Spleen (tissue), 11 donors: ENCODE measurements at regions not wholly inside any gene's neighbourhood (a gene's known extent, or its start where the extent isn't known, plus 50 kb on each side); places are given as distances from the start of the nearest gene placed in this dataset.

ENCODE experiments used
- DNase-seq: peaks from one replicate; pipeline ENCODE4 v3.0.0-alpha.2; 2020
- H3K27ac ChIP-seq, 8 donors: fragments of 200-600 bp; sonication (generic) in 7 of 8; 1 replicate in 4 of 8; 2 replicates in 4 of 8; pipeline versions ENCODE4 v1.5.0 to v1.8.0; 2016 to 2021; ENCODE audit warnings: inconsistent platforms in 4 of 8, mild to moderate bottlenecking in 4 of 8, moderate library complexity in 1 of 8
- H3K27me3 ChIP-seq, 7 donors: fragments of 200-600 bp; sonication (generic) in 6 of 7; replicated peaks in 1 of 7; 1 replicate in 4 of 7; 2 replicates in 3 of 7; pipeline versions ENCODE4 v1.5.0 to v1.8.0; 2016 to 2021; ENCODE audit warnings: inconsistent platforms in 3 of 7, mild to moderate bottlenecking in 1 of 7
- H3K36me3 ChIP-seq, 6 donors: fragments of 200-600 bp; sonication (generic) in 5 of 6; 1 replicate in 4 of 6; 2 replicates in 2 of 6; pipeline versions ENCODE4 v1.5.0 to v1.8.0; 2016 to 2021; ENCODE audit warnings: inconsistent platforms in 2 of 6
- H3K4me1 ChIP-seq, 6 donors: fragments of 200-600 bp; sonication (generic) in 5 of 6; 1 replicate in 3 of 6; 2 replicates in 3 of 6; pipeline versions ENCODE4 v1.5.0 to v1.8.0; 2016 to 2021; ENCODE audit warnings: inconsistent platforms in 3 of 6
- H3K4me3 ChIP-seq, 8 donors: fragments of 200-600 bp; sonication (generic) in 7 of 8; 1 replicate in 4 of 8; 2 replicates in 4 of 8; pipeline versions ENCODE4 v1.5.0 to v1.8.0; 2016 to 2021; ENCODE audit warnings: inconsistent platforms in 4 of 8, mild to moderate bottlenecking in 4 of 8, moderate library complexity in 2 of 8
- H3K9me3 ChIP-seq, 8 donors: fragments of 200-600 bp; sonication (generic) in 7 of 8; 1 replicate in 4 of 8; 2 replicates in 4 of 8; pipeline versions ENCODE4 v1.5.0 to v1.8.0; 2016 to 2021; ENCODE audit warnings: inconsistent platforms in 4 of 8
- CTCF ChIP-seq, 11 experiments: fragments of 200-600 bp in 7 of 11; fragments of 450-650 bp in 4 of 11; sonication (generic) in 4 of 11; IDR thresholded peaks in 8 of 11; conservative IDR thresholded peaks in 3 of 11; 1 replicate in 7 of 11; 2 replicates in 4 of 11; pipeline versions ENCODE4 v1.4.0 to v1.8.0; 2016 to 2021; ENCODE audit warnings: antibody characterized with exemption in 11 of 11, inconsistent platforms in 4 of 11, mild to moderate bottlenecking in 1 of 11
- POLR2A ChIP-seq, 3 donors: fragments of 450-650 bp; IDR thresholded peaks; one replicate each; pipeline ENCODE4 v1.5.1; 2017; ENCODE audit warnings: antibody characterized with exemption in 3 of 3, mild to moderate bottlenecking in 1 of 3
- POLR2AphosphoS5 ChIP-seq, 3 donors: sonication (generic); formaldehyde crosslinking; IDR thresholded peaks; one replicate each; pipeline ENCODE4 v1.5.1; 2017; ENCODE audit warnings: antibody characterized with exemption in 3 of 3
- WGBS, 5 donors: extraction: QIAGEN DNeasy Blood & Tissue Kit in 3 of 5; methylation state at CpG; one replicate each; pipeline versions ENCODE4 v1.1.5 to v1.1.7; 2013 to 2018; 5-methylcytosine and 5-hydroxymethylcytosine counted together
- intact Hi-C: fragments of 100-400 bp; cut with DNase I; formaldehyde crosslinking; loops from one replicate; pipeline ENCODE4 v1.15.0; 2023; ENCODE audit warnings: low total_unique reads
- donor health status: healthy with polysubstance abuse.
- donor health status: DM: no; HTN: no; CAD: no; lungs with moderate emphysema.
- donor health status: DM: no; HTN: no; CAD: no.
- donor health status: Bipolar disorder and iron deficiency.
- donor health status: healthy.
- donor health status: DM: no; HTN: no; CAD: no.
- donor health status: DM: yes; HTN: yes; CAD: no.

- Histone ChIP-seq H3K27ac (no peak overlapping the region), H3K36me3 (no peaks in the 10 kb centered on the region), H3K4me1 (no peaks in the 10 kb centered on the region), H3K4me3 (no peak overlapping the region), H3K27me3 (peaks cover 0 to 6% (median 0%) of the 10 kb centered on the region in 7 donors), H3K9me3 (no peaks in the 10 kb centered on the region)
- TF ChIP-seq CTCF (IDR thresholded peaks at IDR 0.05 in 8 of 11, conservative IDR thresholded peaks at IDR 0.05 in 3 of 11) (no peak), POLR2A (IDR thresholded peaks at IDR 0.05) (no peak), POLR2AphosphoS5 (IDR thresholded peaks at IDR 0.05) (no peak)
- intact Hi-C loops: no loop called here
- DNase-seq: no peak
- 62 to 72% (median 65%) methylated on average over 2 of the region's 2 CpGs for WGBS, 5 donors
These were observed 123.4 kb upstream of the TNR start for GRCh38 chr1:175866776-175867175.

GRCh38 chr1:175865041-175865766, 121.8 kb upstream of the TNR start:
- WGBS, 5 donors: 73 to 85% (median 80%) methylated on average over 6 of the region's 6 CpGs
- no peak for TF ChIP-seq CTCF (IDR thresholded peaks at IDR 0.05 in 8 of 11, conservative IDR thresholded peaks at IDR 0.05 in 3 of 11)
- TF ChIP-seq POLR2AphosphoS5 (IDR thresholded peaks at IDR 0.05): no peak
- TF ChIP-seq POLR2A (IDR thresholded peaks at IDR 0.05): no peak
- H3K27ac ChIP-seq: no peak overlapping the region
- H3K4me3 ChIP-seq: no peak overlapping the region
- no peak for DNase-seq
- no peaks in the 10 kb centered on the region for H3K9me3 ChIP-seq
- no peaks in the 10 kb centered on the region for H3K4me1 ChIP-seq
- no peaks in the 10 kb centered on the region for H3K36me3 ChIP-seq
- H3K27me3 ChIP-seq: peaks cover 0 to 7% (median 0%) of the 10 kb centered on the region in 7 donors
- intact Hi-C loops: no loop called here

GRCh38 chr1:175864625-175865024, 121.2 kb upstream of the TNR start:
- H3K4me1 ChIP-seq: no peaks in the 10 kb centered on the region
- DNase-seq: no peak
- 49 to 74% (median 66%) methylated on average over 3 of the region's 3 CpGs for WGBS, 5 donors
- no peak overlapping the region for H3K27ac ChIP-seq
- intact Hi-C loops: no loop called here
- H3K9me3 ChIP-seq: no peaks in the 10 kb centered on the region
- H3K4me3 ChIP-seq: no peak overlapping the region
- H3K36me3 ChIP-seq: no peaks in the 10 kb centered on the region
- peaks cover 0 to 7% (median 0%) of the 10 kb centered on the region in 7 donors for H3K27me3 ChIP-seq
- no peak for TF ChIP-seq POLR2A (IDR thresholded peaks at IDR 0.05)
- TF ChIP-seq POLR2AphosphoS5 (IDR thresholded peaks at IDR 0.05): no peak
- no peak for TF ChIP-seq CTCF (IDR thresholded peaks at IDR 0.05 in 8 of 11, conservative IDR thresholded peaks at IDR 0.05 in 3 of 11)

- no peak for DNase-seq
These were observed 120.8 kb upstream of the TNR start for GRCh38 chr1:175864183-175864582.

More at GRCh38 chr1:175864183-175864582, 120.8 kb upstream of the TNR start:
- Histone ChIP-seq H3K4me3 (no peak overlapping the region), H3K9me3 (no peaks in the 10 kb centered on the region), H3K27me3 (peaks cover 0 to 7% (median 0%) of the 10 kb centered on the region in 7 donors), H3K27ac (no peak overlapping the region), H3K4me1 (no peaks in the 10 kb centered on the region), H3K36me3 (no peaks in the 10 kb centered on the region)
- intact Hi-C loops: no loop called here
- 82 to 92% (median 89%) methylated on average over 7 of the region's 7 CpGs for WGBS, 5 donors
- TF ChIP-seq POLR2A (IDR thresholded peaks at IDR 0.05) (no peak), CTCF (IDR thresholded peaks at IDR 0.05 in 8 of 11, conservative IDR thresholded peaks at IDR 0.05 in 3 of 11) (no peak), POLR2AphosphoS5 (IDR thresholded peaks at IDR 0.05) (no peak)
